CD14-positive monocyte (primary cell): ENCODE measurements at regions not wholly inside any gene's neighbourhood (a gene's known extent, or its start where the extent isn't known, plus 50 kb on each side); places are given as distances from the start of the nearest gene placed in this dataset.

Experiments used
- DNase-seq, 3 donors: peaks; one replicate each; pipeline ENCODE4 v3.0.0-alpha.2; 2011 to 2022
- H2AFZ ChIP-seq: 2 replicates; pipeline ENCODE4 v1.6.0; 2012; ENCODE audit warnings: mild to moderate bottlenecking, low read depth, low read length, inconsistent platforms; ENCODE audit not compliant: insufficient read depth, poor library complexity, severe bottlenecking
- H3K27ac ChIP-seq, 2 donors: 1 replicate in 1 of 2; 2 replicates in 1 of 2; pipeline ENCODE4 v1.5.1; 2012 to 2013; ENCODE audit warnings: low read length in 2 of 2, control low read depth in 1 of 2, inconsistent platforms in 1 of 2, low read depth in 1 of 2, mild to moderate bottlenecking in 1 of 2
- H3K27me3 ChIP-seq, 2 donors: one replicate each; pipeline versions ENCODE4 v1.6.0 to v1.6.1; 2011 to 2013; ENCODE audit warnings: low read length in 2 of 2; ENCODE audit not compliant: control insufficient read depth in 2 of 2, insufficient read depth in 2 of 2
- H3K36me3 ChIP-seq, 2 donors: replicated peaks in 1 of 2; 1 replicate in 1 of 2; 2 replicates in 1 of 2; pipeline versions ENCODE4 v1.5.1 to v1.6.1; 2012 to 2013; ENCODE audit warnings: low read length in 2 of 2, control low read depth in 1 of 2, inconsistent platforms in 1 of 2, mild to moderate bottlenecking in 1 of 2; ENCODE audit not compliant: insufficient read depth in 2 of 2, control insufficient read depth in 1 of 2
- H3K4me1 ChIP-seq, 2 donors: 1 replicate in 1 of 2; 2 replicates in 1 of 2; pipeline versions ENCODE4 v1.5.1 to v1.6.1; 2012 to 2013; ENCODE audit warnings: low read length in 2 of 2, control low read depth in 1 of 2, inconsistent platforms in 1 of 2, mild to moderate bottlenecking in 1 of 2, moderate library complexity in 1 of 2; ENCODE audit not compliant: insufficient read depth in 2 of 2, control insufficient read depth in 1 of 2
- H3K4me2 ChIP-seq: replicated peaks from 2 replicates; pipeline ENCODE3; 2012; ENCODE audit warnings: low read length, moderate library complexity, mild to moderate bottlenecking; ENCODE audit not compliant: poor library complexity, severe bottlenecking; ENCODE audit errors: extremely low read depth
- H3K4me3 ChIP-seq, 3 experiments: fragments of 200-600 bp in 1 of 3; sonication (generic) in 1 of 3; replicated peaks in 1 of 3; 1 replicate in 2 of 3; 2 replicates in 1 of 3; pipeline ENCODE4 v1.5.1; 2011 to 2013; ENCODE audit warnings: low read length in 3 of 3, mild to moderate bottlenecking in 3 of 3, control low read depth in 2 of 3, low read depth in 2 of 3, inconsistent platforms in 1 of 3, moderate library complexity in 1 of 3
- H3K79me2 ChIP-seq: 2 replicates; pipeline ENCODE4 v1.6.0; 2012; ENCODE audit warnings: mild to moderate bottlenecking, control low read depth, inconsistent platforms, low read length, moderate library complexity; ENCODE audit not compliant: insufficient read depth
- H3K9ac ChIP-seq: 2 replicates; pipeline ENCODE4 v1.6.0; 2017; ENCODE audit warnings: low read length, mild to moderate bottlenecking; ENCODE audit not compliant: insufficient read depth, poor library complexity, severe bottlenecking
- H3K9me3 ChIP-seq, 2 donors: replicated peaks in 1 of 2; 1 replicate in 1 of 2; 2 replicates in 1 of 2; pipeline versions ENCODE4 v1.5.1 to v1.6.1; 2012 to 2013; ENCODE audit warnings: low read length in 2 of 2, control low read depth in 1 of 2; ENCODE audit not compliant: control insufficient read depth in 1 of 2, insufficient read depth in 1 of 2
- H4K20me1 ChIP-seq: 2 replicates; pipeline ENCODE4 v1.6.0; 2012; ENCODE audit warnings: mild to moderate bottlenecking, low read length, control low read depth, moderate library complexity; ENCODE audit not compliant: insufficient read depth
- H3K27ac Mint-ChIP-seq, 7 donors: one replicate each; pipeline ENCODE4 v1.8.0; 2020; ENCODE audit warnings: mild to moderate bottlenecking in 7 of 7, mixed read lengths in 7 of 7, moderate library complexity in 6 of 7, inconsistent platforms in 2 of 7
- H3K27me3 Mint-ChIP-seq, 3 donors: one replicate each; pipeline ENCODE4 v1.8.0; 2021 to 2022; ENCODE audit warnings: low read depth in 3 of 3, mild to moderate bottlenecking in 3 of 3, mixed read lengths in 3 of 3, moderate library complexity in 3 of 3, inconsistent platforms in 1 of 3
- H3K36me3 Mint-ChIP-seq, 2 donors: one replicate each; pipeline ENCODE4 v1.8.0; 2020; ENCODE audit warnings: mixed read lengths in 2 of 2, inconsistent platforms in 1 of 2, mild to moderate bottlenecking in 1 of 2
- H3K4me1 Mint-ChIP-seq: one replicate; pipeline ENCODE4 v1.8.0; 2020; ENCODE audit warnings: mild to moderate bottlenecking, mixed read lengths
- H3K4me3 Mint-ChIP-seq, 2 donors: one replicate each; pipeline ENCODE4 v1.8.0; 2020; ENCODE audit warnings: mild to moderate bottlenecking in 2 of 2, mixed read lengths in 2 of 2, moderate library complexity in 1 of 2
- H3K9me3 Mint-ChIP-seq, 7 donors: one replicate each; pipeline ENCODE4 v1.8.0; 2020 to 2022; ENCODE audit warnings: mixed read lengths in 7 of 7, mild to moderate bottlenecking in 6 of 7, moderate library complexity in 6 of 7, inconsistent platforms in 2 of 7
- CTCF ChIP-seq: fragments of 200-600 bp; IDR thresholded peaks from one replicate; pipeline ENCODE4 v1.8.0; 2022; ENCODE audit warnings: antibody characterized with exemption, mild to moderate bottlenecking
- WGBS: methylation state at CpG from one replicate; pipeline ENCODE4 v1.1.5; 2013; ENCODE audit warnings: missing lambda C conversion rate; ENCODE audit not compliant: insufficient coverage; 5-methylcytosine and 5-hydroxymethylcytosine counted together
- intact Hi-C, 2 donors: fragments of 100-400 bp; cut with micrococcal nuclease; formaldehyde crosslinking; loops; one replicate each; pipeline versions ENCODE4 v1.15.0 to v1.15.1; 2023

DNA sequence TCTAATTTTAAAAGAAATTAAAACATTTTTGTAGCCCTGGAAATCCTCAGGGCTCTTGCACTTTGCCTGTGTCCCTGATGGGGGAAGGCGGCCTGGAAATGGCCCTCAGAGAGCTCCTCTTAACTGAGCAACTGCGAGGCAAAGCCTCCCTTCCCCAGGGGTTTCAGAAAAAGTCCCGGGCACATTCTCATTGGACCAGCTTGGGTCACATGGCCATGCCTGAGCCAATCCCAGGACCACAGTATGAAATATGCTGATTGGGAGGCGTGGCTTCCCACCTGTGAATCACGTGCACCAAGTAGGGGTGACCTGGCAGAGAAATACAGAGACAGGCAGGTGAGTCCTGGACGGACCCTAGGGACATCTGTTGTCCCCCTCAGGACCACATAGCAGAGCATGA, 90.4 kb upstream of the SFSWAP start:
- Histone ChIP-seq H3K4me3 (no peak overlapping the region), H3K9me3 (no peaks in the 10 kb centered on the region), H3K79me2 (no peaks in the 10 kb centered on the region), H2AFZ (no peak overlapping the region), H3K4me1 (no peaks in the 10 kb centered on the region), H3K9ac (no peak overlapping the region), H3K36me3 (no peaks in the 10 kb centered on the region), H3K27ac (no peak overlapping the region), H4K20me1 (no peaks in the 10 kb centered on the region), H3K27me3 (peaks cover 0 to 42% of the 10 kb centered on the region in 2 donors), H3K4me2 (no peak overlapping the region)
- H3K36me3 Mint-ChIP-seq, result no peaks in the 10 kb centered on the region
- no peak for TF ChIP-seq CTCF
- DNase-seq, result no peak
- peaks cover 0 to 2% (median 0%) of the 10 kb centered on the region in 7 donors for H3K9me3 Mint-ChIP-seq
- peaks cover 20 to 56% (median 49%) of the 10 kb centered on the region in 3 donors for H3K27me3 Mint-ChIP-seq
- H3K4me3 Mint-ChIP-seq, result no peak overlapping the region
- WGBS, result 83% methylated on average over 5 of the region's 6 CpGs
- no peaks in the 10 kb centered on the region for H3K4me1 Mint-ChIP-seq
- intact Hi-C loops, result no loop called here
- H3K27ac Mint-ChIP-seq, result no peak overlapping the region

- Histone ChIP-seq H3K27ac (no peak overlapping the region), H3K36me3 (no peaks in the 10 kb centered on the region), H4K20me1 (no peaks in the 10 kb centered on the region), H3K4me3 (no peak overlapping the region), H3K27me3 (peaks cover 0 to 47% of the 10 kb centered on the region in 2 donors), H3K79me2 (no peaks in the 10 kb centered on the region), H3K4me1 (no peaks in the 10 kb centered on the region), H3K4me2 (no peak overlapping the region), H3K9me3 (no peaks in the 10 kb centered on the region), H2AFZ (no peak overlapping the region), H3K9ac (no peak overlapping the region)
- intact Hi-C loops, result no loop called here
- Mint-ChIP-seq H3K9me3 (peaks cover 0 to 2% (median 0%) of the 10 kb centered on the region in 7 donors), H3K4me1 (no peaks in the 10 kb centered on the region), H3K36me3 (no peaks in the 10 kb centered on the region), H3K4me3 (no peak overlapping the region), H3K27ac (no peak overlapping the region), H3K27me3 (peaks cover 23 to 61% (median 51%) of the 10 kb centered on the region in 3 donors)
- DNase-seq, result no peak
- 91% methylated on average over 23 of the region's 27 CpGs for WGBS
- no peak for TF ChIP-seq CTCF
Measured at GRCh38 chr12:131620946-131621681, 89.8 kb upstream of the SFSWAP start.
